ENCODE measurements at regions not wholly inside any gene's neighbourhood (a gene's known extent, or its start where the extent isn't known, plus 50 kb on each side); places are given as distances from the start of the nearest gene placed in this dataset.
"Not testable (repeated sequence)": the region's sequence is repeated elsewhere in the genome, so short reads cannot be mapped to it uniquely, and the experiment has no call there.

DNA sequence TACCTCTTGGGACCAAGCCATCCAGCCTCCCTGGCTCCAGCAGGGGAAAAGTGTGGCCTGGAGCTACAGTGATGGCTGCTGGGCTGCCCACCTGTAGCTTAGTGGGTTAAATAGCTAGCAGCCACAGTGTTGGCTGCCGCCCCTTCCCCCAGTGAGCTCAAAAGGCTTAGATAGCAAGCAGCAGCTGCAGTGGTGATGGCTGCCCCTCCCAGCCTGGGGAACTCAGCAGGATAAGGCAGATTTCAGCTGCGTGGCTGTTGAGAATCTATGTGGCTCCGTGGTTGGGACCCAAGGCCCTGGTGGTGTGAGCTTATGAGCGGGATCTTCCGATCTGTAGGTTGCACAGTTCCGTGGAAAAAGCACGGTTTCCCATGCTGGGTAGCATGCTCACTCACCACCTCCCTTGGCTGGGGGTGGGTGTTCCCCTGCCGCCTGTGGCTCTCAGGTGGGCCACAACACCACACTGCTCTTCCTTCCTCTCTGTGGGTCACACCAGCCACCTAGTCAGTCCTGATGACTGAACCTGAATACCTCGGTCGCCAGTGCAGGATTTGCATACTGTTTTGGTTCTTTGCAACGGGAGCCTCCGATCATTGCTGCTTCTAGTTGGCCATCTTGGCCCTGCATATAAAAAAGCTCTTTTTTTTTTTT lies 946.5 kb upstream of the FAM98A start:
- H3K27ac ChIP-seq (ENCODE audit: low read depth, low read length) = no peak overlapping the region

DNA sequence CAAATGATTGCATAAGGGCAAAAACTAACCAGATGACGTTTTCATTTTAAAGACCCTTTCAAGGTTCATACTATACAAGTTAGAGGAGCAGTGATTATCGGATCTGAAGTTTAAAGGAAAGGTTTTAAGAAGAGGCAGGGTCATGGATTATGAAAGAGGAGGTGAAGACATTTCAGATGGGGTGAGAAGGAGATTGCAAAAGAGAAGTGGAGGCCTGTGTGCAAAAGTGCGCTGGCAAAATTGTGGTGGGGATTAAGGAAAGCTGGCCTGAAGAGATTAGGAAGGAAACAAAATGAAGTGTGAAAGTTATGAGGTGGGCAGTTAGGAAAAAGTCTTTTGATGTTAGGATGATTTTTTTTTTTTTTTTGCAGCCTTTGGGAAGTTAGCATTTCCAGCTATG lies 935.7 kb upstream of the FAM98A start:
- Histone ChIP-seq H2AFZ (ENCODE audit: low read length, unreplicated experiment) (no peak overlapping the region), H3K4me1 (ENCODE audit: control insufficient read depth, insufficient read depth, low read length, unreplicated experiment) (no peaks in the 10 kb centered on the region), H3K27ac (ENCODE audit: low read depth, low read length) (no peak overlapping the region), H3K4me3 (ENCODE audit: low read depth, low read length) (no peak overlapping the region), H3K27me3 (ENCODE audit: insufficient read depth, low read length) (no peaks in the 10 kb centered on the region), H3K36me3 (ENCODE audit: insufficient read depth, low read length) (no peaks in the 10 kb centered on the region), H3K79me2 (ENCODE audit: control insufficient read depth, insufficient read depth, low read length, unreplicated experiment) (no peaks in the 10 kb centered on the region)

More for the DNA sequence above, 946.5 kb upstream of the FAM98A start:
- H3K27me3 ChIP-seq (ENCODE audit: insufficient read depth, low read length) = no peaks in the 10 kb centered on the region
- no peaks in the 10 kb centered on the region for H3K36me3 ChIP-seq (ENCODE audit: insufficient read depth, low read length)
- no peaks in the 10 kb centered on the region for H3K4me1 ChIP-seq (ENCODE audit: control insufficient read depth, insufficient read depth, low read length, unreplicated experiment)
- no peaks in the 10 kb centered on the region for H3K79me2 ChIP-seq (ENCODE audit: control insufficient read depth, insufficient read depth, low read length, unreplicated experiment)
- H3K4me3 ChIP-seq (ENCODE audit: low read depth, low read length) = no peak overlapping the region
- H2AFZ ChIP-seq (ENCODE audit: low read length, unreplicated experiment) = no peak overlapping the region

DNA sequence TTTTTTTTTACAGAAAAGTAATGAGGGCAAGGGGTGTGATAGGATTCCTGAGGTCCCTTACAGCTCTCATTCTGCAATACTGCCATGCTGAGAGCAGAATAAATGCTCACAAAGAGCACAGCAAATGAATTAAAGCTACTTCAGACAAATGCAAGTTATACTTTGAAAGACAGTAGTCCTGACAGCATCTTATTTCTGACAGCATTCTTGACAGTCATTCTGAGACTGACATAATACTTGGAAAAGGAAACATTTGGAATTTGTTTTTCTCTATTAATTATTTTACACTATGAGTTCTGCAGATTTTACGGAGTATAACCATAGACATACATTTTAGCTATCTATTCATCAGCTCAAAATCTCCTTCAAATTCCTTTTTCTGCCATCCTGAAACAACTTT lies 935.2 kb upstream of the FAM98A start:
- Histone ChIP-seq H3K4me3 (ENCODE audit: low read depth, low read length) (no peak overlapping the region), H3K4me1 (ENCODE audit: control insufficient read depth, insufficient read depth, low read length, unreplicated experiment) (no peaks in the 10 kb centered on the region), H3K36me3 (ENCODE audit: insufficient read depth, low read length) (no peaks in the 10 kb centered on the region), H3K27ac (ENCODE audit: low read depth, low read length) (no peak overlapping the region), H3K27me3 (ENCODE audit: insufficient read depth, low read length) (no peaks in the 10 kb centered on the region), H2AFZ (ENCODE audit: low read length, unreplicated experiment) (no peak overlapping the region), H3K79me2 (ENCODE audit: control insufficient read depth, insufficient read depth, low read length, unreplicated experiment) (no peaks in the 10 kb centered on the region)

DNA sequence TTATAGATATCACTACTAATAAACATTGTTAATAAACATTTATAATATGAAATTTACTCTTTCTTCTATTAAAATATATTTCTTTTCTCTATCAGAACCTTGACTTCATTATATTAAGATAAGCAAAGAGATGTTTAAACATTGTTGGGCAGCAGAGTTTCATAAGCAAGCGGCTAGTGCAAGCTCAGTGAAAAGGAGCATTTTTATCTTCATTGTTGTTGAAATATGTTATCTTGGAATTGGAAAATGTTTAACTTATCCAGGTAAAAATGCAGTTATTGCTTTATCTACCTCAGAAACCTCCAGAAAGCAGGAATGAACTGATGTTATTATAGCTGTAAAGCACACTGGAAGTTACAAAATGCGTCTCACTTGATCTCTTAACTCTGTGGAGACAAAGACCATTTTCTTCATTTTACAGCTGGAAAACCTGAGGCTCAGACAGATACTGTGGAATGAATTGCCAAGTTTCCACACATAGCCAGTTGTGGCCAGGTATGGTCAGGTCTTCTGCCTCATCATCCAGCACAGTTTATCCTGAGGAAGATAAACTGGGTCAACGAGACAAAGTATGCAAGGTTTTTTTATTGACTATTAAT lies 934.6 kb upstream of the FAM98A start:
- no peaks in the 10 kb centered on the region for H3K36me3 ChIP-seq (ENCODE audit: insufficient read depth, low read length)
- no peak overlapping the region for H3K27ac ChIP-seq (ENCODE audit: low read depth, low read length)
- no peaks in the 10 kb centered on the region for H3K4me1 ChIP-seq (ENCODE audit: control insufficient read depth, insufficient read depth, low read length, unreplicated experiment)
- H3K79me2 ChIP-seq (ENCODE audit: control insufficient read depth, insufficient read depth, low read length, unreplicated experiment) = no peaks in the 10 kb centered on the region
- no peak overlapping the region for H3K4me3 ChIP-seq (ENCODE audit: low read depth, low read length)
- H2AFZ ChIP-seq (ENCODE audit: low read length, unreplicated experiment) = no peak overlapping the region
- no peaks in the 10 kb centered on the region for H3K27me3 ChIP-seq (ENCODE audit: insufficient read depth, low read length)

DNA sequence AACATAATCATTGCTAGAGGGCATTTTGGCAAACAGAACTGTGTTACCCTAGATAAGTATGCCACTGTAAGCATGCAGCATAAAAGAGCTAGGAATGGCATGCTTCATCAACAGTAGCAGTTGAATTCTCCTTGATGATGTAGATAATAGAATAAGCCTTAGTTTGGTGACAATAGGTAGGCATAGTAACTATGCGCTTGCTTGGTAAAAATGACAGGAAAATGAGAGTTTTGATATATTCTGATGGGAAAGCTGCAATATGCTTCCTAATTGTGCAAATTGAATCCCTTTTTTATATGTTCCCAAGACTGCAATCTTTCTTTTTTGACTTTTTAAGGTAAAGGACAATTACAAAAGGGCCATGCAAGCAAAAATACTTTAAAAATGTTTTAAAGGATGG lies 930.9 kb upstream of the FAM98A start:
- Histone ChIP-seq H3K4me3 (ENCODE audit: low read depth, low read length) (no peak overlapping the region), H3K27me3 (ENCODE audit: insufficient read depth, low read length) (no peaks in the 10 kb centered on the region), H3K36me3 (ENCODE audit: insufficient read depth, low read length) (no peaks in the 10 kb centered on the region), H3K27ac (ENCODE audit: low read depth, low read length) (no peak overlapping the region), H2AFZ (ENCODE audit: low read length, unreplicated experiment) (no peak overlapping the region), H3K4me1 (ENCODE audit: control insufficient read depth, insufficient read depth, low read length, unreplicated experiment) (no peaks in the 10 kb centered on the region), H3K79me2 (ENCODE audit: control insufficient read depth, insufficient read depth, low read length, unreplicated experiment) (no peaks in the 10 kb centered on the region)

- H2AFZ ChIP-seq (ENCODE audit: low read length, unreplicated experiment) = no peak overlapping the region
- H3K27ac ChIP-seq (ENCODE audit: low read depth, low read length) = no peak overlapping the region
- no peaks in the 10 kb centered on the region for H3K27me3 ChIP-seq (ENCODE audit: insufficient read depth, low read length)
- no peaks in the 10 kb centered on the region for H3K36me3 ChIP-seq (ENCODE audit: insufficient read depth, low read length)
- no peaks in the 10 kb centered on the region for H3K79me2 ChIP-seq (ENCODE audit: control insufficient read depth, insufficient read depth, low read length, unreplicated experiment)
- H3K4me3 ChIP-seq (ENCODE audit: low read depth, low read length) = no peak overlapping the region
- no peaks in the 10 kb centered on the region for H3K4me1 ChIP-seq (ENCODE audit: control insufficient read depth, insufficient read depth, low read length, unreplicated experiment)
Observed at GRCh38 chr2:34523958-34524514, 924.9 kb upstream of the FAM98A start.

DNA sequence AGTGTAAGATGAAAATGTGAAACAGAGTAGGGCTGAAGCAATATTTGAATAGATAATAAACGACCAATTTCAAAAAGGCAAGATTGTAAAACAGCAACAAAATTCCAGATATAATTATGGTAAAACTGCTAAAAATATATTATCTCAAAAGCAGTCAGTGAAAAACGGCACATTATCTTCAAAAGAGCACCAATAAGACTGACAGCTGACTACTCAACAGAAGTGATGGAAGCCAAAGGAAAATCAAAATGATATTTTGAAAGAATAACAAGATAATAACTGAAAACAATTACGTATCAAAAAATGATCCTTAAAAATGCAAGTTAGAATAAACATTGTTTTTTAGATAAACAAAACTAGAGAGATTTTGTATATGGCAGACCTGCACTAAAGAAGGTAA lies 920.6 kb upstream of the FAM98A start:
- Histone ChIP-seq H3K27me3 (ENCODE audit: insufficient read depth, low read length) (no peaks in the 10 kb centered on the region), H3K36me3 (ENCODE audit: insufficient read depth, low read length) (no peaks in the 10 kb centered on the region), H3K4me1 (ENCODE audit: control insufficient read depth, insufficient read depth, low read length, unreplicated experiment) (no peaks in the 10 kb centered on the region), H3K79me2 (ENCODE audit: control insufficient read depth, insufficient read depth, low read length, unreplicated experiment) (no peaks in the 10 kb centered on the region), H3K4me3 (ENCODE audit: low read depth, low read length) (no peak overlapping the region), H2AFZ (ENCODE audit: low read length, unreplicated experiment) (no peak overlapping the region), H3K27ac (ENCODE audit: low read depth, low read length) (no peak overlapping the region)

DNA sequence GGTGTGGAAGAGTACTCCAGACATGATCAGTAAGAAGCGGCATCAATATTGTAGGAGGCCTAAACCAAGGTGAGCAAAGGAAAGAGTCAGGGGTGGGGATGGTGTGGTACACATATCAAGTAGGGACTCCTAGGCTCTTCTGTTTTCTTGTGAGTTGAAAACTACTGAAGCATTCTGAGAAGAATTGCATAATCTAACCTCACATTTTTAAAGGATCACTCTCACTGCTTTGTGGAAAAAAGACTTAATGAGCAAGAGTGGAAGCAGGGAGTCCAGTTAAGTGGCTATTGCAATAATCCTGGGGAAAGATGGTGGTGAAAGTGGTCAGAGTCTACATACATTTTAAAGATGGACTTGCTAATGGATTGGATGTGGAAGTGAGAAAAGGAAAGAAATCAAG lies 899.5 kb upstream of the FAM98A start:
- no peaks in the 10 kb centered on the region for H3K4me1 ChIP-seq (ENCODE audit: control insufficient read depth, insufficient read depth, low read length, unreplicated experiment)
- H3K27ac ChIP-seq (ENCODE audit: low read depth, low read length) = no peak overlapping the region
- no peaks in the 10 kb centered on the region for H3K27me3 ChIP-seq (ENCODE audit: insufficient read depth, low read length)
- H3K36me3 ChIP-seq (ENCODE audit: insufficient read depth, low read length) = no peaks in the 10 kb centered on the region
- H3K79me2 ChIP-seq (ENCODE audit: control insufficient read depth, insufficient read depth, low read length, unreplicated experiment) = no peaks in the 10 kb centered on the region
- no peak overlapping the region for H3K4me3 ChIP-seq (ENCODE audit: low read depth, low read length)
- H2AFZ ChIP-seq (ENCODE audit: low read length, unreplicated experiment) = no peak overlapping the region

- not testable (repeated sequence) for H3K79me2 ChIP-seq (ENCODE audit: control insufficient read depth, insufficient read depth, low read length, unreplicated experiment); H3K36me3 ChIP-seq (ENCODE audit: insufficient read depth, low read length); H3K27ac ChIP-seq (ENCODE audit: low read depth, low read length); H3K4me3 ChIP-seq (ENCODE audit: low read depth, low read length); H3K4me1 ChIP-seq (ENCODE audit: control insufficient read depth, insufficient read depth, low read length, unreplicated experiment); H3K27me3 ChIP-seq (ENCODE audit: insufficient read depth, low read length); H2AFZ ChIP-seq (ENCODE audit: low read length, unreplicated experiment)
Observed at GRCh38 chr2:34494192-34494591, 895.1 kb upstream of the FAM98A start.

DNA sequence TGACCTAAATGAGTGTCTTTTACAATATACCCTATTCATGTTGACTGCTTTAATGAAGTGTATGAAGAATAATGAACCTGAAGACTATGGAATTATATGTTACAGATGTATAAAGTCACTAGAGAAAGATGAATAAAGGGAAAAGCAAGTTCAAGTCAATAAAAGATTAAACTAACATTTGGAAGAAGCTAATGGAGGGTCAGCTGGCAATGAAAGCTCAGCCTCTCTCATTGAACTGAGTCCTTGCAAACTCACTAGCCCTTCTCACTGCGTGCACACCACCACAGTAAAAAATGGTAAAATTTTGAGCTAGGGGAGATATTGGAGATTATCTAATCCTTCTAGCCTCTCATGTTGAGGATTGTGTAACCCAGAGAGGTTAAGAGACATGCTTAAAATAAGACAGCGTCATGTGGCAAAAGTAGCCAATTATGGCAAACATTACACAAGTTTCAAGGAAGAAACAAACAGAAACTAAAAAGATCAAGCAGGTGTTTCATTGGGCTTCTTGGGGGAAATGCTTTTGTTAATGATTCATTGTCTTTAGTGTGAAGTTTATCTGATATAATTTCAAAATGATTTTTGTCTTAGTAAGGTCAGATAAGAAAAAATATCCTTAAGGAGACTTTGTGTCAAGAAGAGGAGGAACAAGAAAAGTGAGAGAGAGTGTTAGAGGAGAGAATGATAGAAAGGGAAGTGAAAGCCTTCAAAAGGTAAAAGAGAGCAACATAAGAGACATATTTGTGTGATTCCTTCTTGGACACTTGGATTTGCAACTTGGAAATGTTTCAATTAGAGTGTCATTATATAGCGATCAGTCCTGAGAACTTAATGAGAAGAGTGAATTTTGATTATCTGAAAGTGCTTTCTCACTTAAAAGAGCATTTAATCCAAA lies 893.7 kb upstream of the FAM98A start:
- no peaks in the 10 kb centered on the region for H3K4me1 ChIP-seq (ENCODE audit: control insufficient read depth, insufficient read depth, low read length, unreplicated experiment)
- H3K4me3 ChIP-seq (ENCODE audit: low read depth, low read length) = no peak overlapping the region
- no peaks in the 10 kb centered on the region for H3K27me3 ChIP-seq (ENCODE audit: insufficient read depth, low read length)
- H2AFZ ChIP-seq (ENCODE audit: low read length, unreplicated experiment) = no peak overlapping the region
- H3K36me3 ChIP-seq (ENCODE audit: insufficient read depth, low read length) = no peaks in the 10 kb centered on the region
- no peaks in the 10 kb centered on the region for H3K79me2 ChIP-seq (ENCODE audit: control insufficient read depth, insufficient read depth, low read length, unreplicated experiment)
- no peak overlapping the region for H3K27ac ChIP-seq (ENCODE audit: low read depth, low read length)
